ENCODE measurements at regions not wholly inside any gene's neighbourhood (a gene's known extent, or its start where the extent isn't known, plus 50 kb on each side); places are given as distances from the start of the nearest gene placed in this dataset.

DNA sequence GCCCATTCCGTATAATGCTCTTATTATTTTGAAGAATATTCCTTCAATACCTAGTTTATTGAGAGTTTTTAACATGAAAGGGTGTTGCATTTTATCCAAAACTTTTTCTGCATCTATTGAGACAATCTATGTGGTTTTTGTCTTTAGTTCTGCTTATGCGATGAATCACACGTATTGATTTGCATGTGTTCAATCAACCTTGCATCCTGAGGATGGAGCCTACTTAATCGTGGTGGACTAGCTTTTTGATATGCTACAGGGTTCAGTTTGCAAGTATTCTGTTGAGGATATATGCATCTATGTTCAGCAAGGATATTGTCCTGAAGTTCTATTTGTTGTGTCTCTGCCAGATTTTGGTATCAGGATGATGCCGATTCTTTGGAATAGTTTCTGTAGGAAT lies 1070.3 kb upstream of the CDH18 start:
- H3K4me3 ChIP-seq = no peak overlapping the region
- H3K27ac ChIP-seq = no peak overlapping the region
- no peaks in the 10 kb centered on the region for H3K36me3 ChIP-seq
- no peak for ATAC-seq
- 88 to 95% methylated on average over 5 of the region's 5 CpGs for WGBS, 2 donors (ENCODE audit: low coverage in 1 of 2)
- H3K27me3 ChIP-seq = no peaks in the 10 kb centered on the region
- TF ChIP-seq POLR2A (IDR thresholded peaks at IDR 0.05) (no peak), POLR2AphosphoS5 (IDR thresholded peaks at IDR 0.05) (no peak), EP300 (IDR thresholded peaks at IDR 0.05) (no peak)
- TF ChIP-seq, protein P1, sequence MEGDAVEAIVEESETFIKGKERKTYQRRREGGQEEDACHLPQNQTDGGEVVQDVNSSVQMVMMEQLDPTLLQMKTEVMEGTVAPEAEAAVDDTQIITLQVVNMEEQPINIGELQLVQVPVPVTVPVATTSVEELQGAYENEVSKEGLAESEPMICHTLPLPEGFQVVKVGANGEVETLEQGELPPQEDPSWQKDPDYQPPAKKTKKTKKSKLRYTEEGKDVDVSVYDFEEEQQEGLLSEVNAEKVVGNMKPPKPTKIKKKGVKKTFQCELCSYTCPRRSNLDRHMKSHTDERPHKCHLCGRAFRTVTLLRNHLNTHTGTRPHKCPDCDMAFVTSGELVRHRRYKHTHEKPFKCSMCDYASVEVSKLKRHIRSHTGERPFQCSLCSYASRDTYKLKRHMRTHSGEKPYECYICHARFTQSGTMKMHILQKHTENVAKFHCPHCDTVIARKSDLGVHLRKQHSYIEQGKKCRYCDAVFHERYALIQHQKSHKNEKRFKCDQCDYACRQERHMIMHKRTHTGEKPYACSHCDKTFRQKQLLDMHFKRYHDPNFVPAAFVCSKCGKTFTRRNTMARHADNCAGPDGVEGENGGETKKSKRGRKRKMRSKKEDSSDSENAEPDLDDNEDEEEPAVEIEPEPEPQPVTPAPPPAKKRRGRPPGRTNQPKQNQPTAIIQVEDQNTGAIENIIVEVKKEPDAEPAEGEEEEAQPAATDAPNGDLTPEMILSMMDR (IDR thresholded peaks at IDR 0.05) = no peak
- H3K4me1 ChIP-seq = no peaks in the 10 kb centered on the region
- H3K9me3 ChIP-seq = peaks cover 0 to 3% (median 0%) of the 10 kb centered on the region in 3 donors

GRCh38 chr5:21051945-21052344 lies 1063.9 kb upstream of the CDH18 start:
- Histone ChIP-seq H3K36me3 (no peaks in the 10 kb centered on the region), H3K27ac (no peak overlapping the region), H3K27me3 (no peaks in the 10 kb centered on the region), H3K4me3 (no peak overlapping the region), H3K4me1 (no peaks in the 10 kb centered on the region), H3K9me3 (no peaks in the 10 kb centered on the region)
- ATAC-seq = no peak
- TF ChIP-seq, protein P1 (IDR thresholded peaks at IDR 0.05) = no peak
- TF ChIP-seq POLR2A (IDR thresholded peaks at IDR 0.05) (no peak), EP300 (IDR thresholded peaks at IDR 0.05) (no peak), POLR2AphosphoS5 (IDR thresholded peaks at IDR 0.05) (no peak)
- WGBS, 2 donors (ENCODE audit: low coverage in 1 of 2) = 78 to 88% methylated on average over 1 of the region's 1 CpG

- 41 to 50% methylated on average over 2 of the region's 2 CpGs for WGBS, 2 donors (ENCODE audit: low coverage in 1 of 2)
- no peaks in the 10 kb centered on the region for H3K4me1 ChIP-seq
- H3K4me3 ChIP-seq = no peak overlapping the region
- H3K27me3 ChIP-seq = no peaks in the 10 kb centered on the region
- TF ChIP-seq EP300 (IDR thresholded peaks at IDR 0.05) = no peak
- TF ChIP-seq, protein P1 (IDR thresholded peaks at IDR 0.05) = no peak
- TF ChIP-seq POLR2AphosphoS5 (IDR thresholded peaks at IDR 0.05) = no peak
- no peak for TF ChIP-seq POLR2A (IDR thresholded peaks at IDR 0.05)
- no peak overlapping the region for H3K27ac ChIP-seq
- no peaks in the 10 kb centered on the region for H3K36me3 ChIP-seq
- H3K9me3 ChIP-seq = no peaks in the 10 kb centered on the region
- no peak for ATAC-seq
These were observed 1061.9 kb upstream of the CDH18 start for GRCh38 chr5:21049901-21050300.

GRCh38 chr5:21030981-21031380 lies 1043.0 kb upstream of the CDH18 start:
- Histone ChIP-seq H3K4me1 (no peaks in the 10 kb centered on the region), H3K36me3 (no peaks in the 10 kb centered on the region), H3K9me3 (no peaks in the 10 kb centered on the region), H3K27me3 (no peaks in the 10 kb centered on the region), H3K27ac (no peak overlapping the region), H3K4me3 (no peak overlapping the region)
- ATAC-seq = no peak
- TF ChIP-seq POLR2AphosphoS5 (IDR thresholded peaks at IDR 0.05) = no peak
- TF ChIP-seq, protein P1 (IDR thresholded peaks at IDR 0.05) = no peak
- no peak for TF ChIP-seq POLR2A (IDR thresholded peaks at IDR 0.05)
- TF ChIP-seq EP300 (IDR thresholded peaks at IDR 0.05) = no peak
- WGBS, 2 donors (ENCODE audit: low coverage in 1 of 2) = 63 to 67% methylated on average over 4 of the region's 4 CpGs

DNA sequence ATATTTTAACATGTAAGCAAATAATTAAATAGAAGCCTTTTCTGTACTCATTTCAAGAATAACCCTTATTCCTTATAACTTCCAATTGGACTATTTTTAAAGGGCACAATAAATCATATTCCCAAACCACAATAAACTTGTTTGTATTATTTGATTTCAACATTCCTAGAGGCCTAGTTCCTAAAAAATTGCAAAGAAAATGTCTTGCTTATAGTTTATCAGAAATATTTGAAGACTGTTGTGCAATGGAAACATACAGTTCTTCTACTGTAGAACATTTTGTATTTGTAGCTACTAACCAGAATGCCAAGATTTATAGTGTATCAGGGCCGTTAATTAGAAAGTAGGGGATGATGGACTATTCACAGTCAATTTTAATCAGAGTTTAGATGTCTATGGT lies 1037.0 kb upstream of the CDH18 start:
- H3K36me3 ChIP-seq = no peaks in the 10 kb centered on the region
- no peaks in the 10 kb centered on the region for H3K4me1 ChIP-seq
- 68 to 83% methylated on average over 1 of the region's 1 CpG for WGBS, 2 donors (ENCODE audit: low coverage in 1 of 2)
- ATAC-seq = no peak
- TF ChIP-seq POLR2A (IDR thresholded peaks at IDR 0.05) = no peak
- no peak for TF ChIP-seq EP300 (IDR thresholded peaks at IDR 0.05)
- TF ChIP-seq, protein P1 (IDR thresholded peaks at IDR 0.05) = no peak
- TF ChIP-seq POLR2AphosphoS5 (IDR thresholded peaks at IDR 0.05) = no peak
- H3K27ac ChIP-seq = no peak overlapping the region
- no peak overlapping the region for H3K4me3 ChIP-seq
- peaks cover 0 to 9% (median 0%) of the 10 kb centered on the region in 3 donors for H3K9me3 ChIP-seq
- H3K27me3 ChIP-seq = no peaks in the 10 kb centered on the region
